ENCODE measurements at regions not wholly inside any gene's neighbourhood (a gene's known extent, or its start where the extent isn't known, plus 50 kb on each side); places are given as distances from the start of the nearest gene placed in this dataset.

DNA sequence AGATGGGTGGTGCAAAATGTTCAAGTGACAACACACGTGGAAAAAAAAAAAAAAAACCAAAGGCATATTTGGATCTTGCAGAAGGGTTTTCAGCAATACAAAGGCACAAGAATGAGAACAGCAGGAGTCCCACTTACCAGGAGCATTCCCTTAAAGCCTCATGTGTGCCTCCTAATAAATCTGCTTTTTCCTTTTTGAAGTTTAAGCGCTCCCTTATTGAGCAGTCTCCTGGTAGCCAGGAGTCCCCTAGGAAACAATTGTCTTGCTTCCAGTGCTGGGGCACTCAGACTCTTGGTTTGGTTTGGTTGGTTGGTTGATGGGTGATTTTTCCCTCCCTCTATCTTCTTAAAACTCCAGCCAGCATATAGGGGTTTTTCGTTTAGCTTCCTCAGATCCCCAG lies 321.8 kb upstream of the NFE2L3 start:
- no peaks in the 10 kb centered on the region for H3K27me3 ChIP-seq (ENCODE audit: low read depth, low read length)

GRCh38 chr7:25831062-25831691 lies 320.8 kb upstream of the NFE2L3 start:
- Histone ChIP-seq H3K4me1 (ENCODE audit: control insufficient read depth in 1 of 2, insufficient read depth in 2 of 2, low read length in 2 of 2) (peaks cover 7 to 20% of the 10 kb centered on the region in 2 donors), H3K9me3 (ENCODE audit: control insufficient read depth in 1 of 2, low read length in 2 of 2) (no peaks in the 10 kb centered on the region), H3K27me3 (ENCODE audit: low read depth, low read length) (no peaks in the 10 kb centered on the region), H3K36me3 (ENCODE audit: control insufficient read depth in 1 of 2, insufficient read depth in 2 of 2, low read length in 2 of 2) (no peaks in the 10 kb centered on the region), H3K4me3 (ENCODE audit: low read depth in 1 of 2, low read length in 2 of 2) (no peak overlapping the region), H3K27ac (ENCODE audit: low read length) (peak overlapping the region; percentile 23)

More for the DNA sequence above, 321.8 kb upstream of the NFE2L3 start:
- H3K4me3 ChIP-seq (ENCODE audit: low read depth in 1 of 2, low read length in 2 of 2) = no peak overlapping the region
- H3K9me3 ChIP-seq (ENCODE audit: control insufficient read depth in 1 of 2, low read length in 2 of 2) = no peaks in the 10 kb centered on the region
- H3K27ac ChIP-seq (ENCODE audit: low read length) = no peak overlapping the region
- H3K4me1 ChIP-seq (ENCODE audit: control insufficient read depth in 1 of 2, insufficient read depth in 2 of 2, low read length in 2 of 2) = peaks cover 7 to 20% of the 10 kb centered on the region in 2 donors
- H3K36me3 ChIP-seq (ENCODE audit: control insufficient read depth in 1 of 2, insufficient read depth in 2 of 2, low read length in 2 of 2) = no peaks in the 10 kb centered on the region

DNA sequence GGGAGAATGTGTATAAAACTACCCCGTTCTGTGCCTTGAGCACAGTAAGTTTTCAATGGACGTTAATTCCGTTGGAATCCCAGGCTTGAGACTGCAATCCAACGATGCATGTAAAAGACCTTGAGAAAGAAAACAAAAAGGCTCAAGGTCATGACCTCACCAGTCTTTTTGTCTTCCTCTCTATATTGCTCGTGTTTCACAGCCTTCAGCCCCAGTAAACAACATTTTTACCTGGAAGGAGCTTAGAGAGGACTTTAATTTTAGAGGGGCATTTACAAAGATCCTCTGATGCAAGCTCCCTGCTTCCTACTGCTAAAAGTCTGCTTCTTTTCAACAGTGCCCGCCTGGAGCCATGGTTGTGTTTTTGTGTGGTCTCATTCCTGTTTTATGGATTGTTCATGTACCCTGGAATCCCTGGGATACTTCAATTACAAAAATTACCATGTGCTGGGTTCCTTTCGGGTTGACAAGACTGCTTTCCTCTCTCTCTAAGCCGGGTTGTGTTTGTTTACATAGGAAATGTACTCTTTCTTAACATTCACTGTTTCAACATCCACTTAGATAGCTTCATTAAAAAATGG lies 320.1 kb upstream of the NFE2L3 start:
- Histone ChIP-seq H3K27ac (ENCODE audit: low read length) (peak overlapping the region; percentile 23), H3K27me3 (ENCODE audit: low read depth, low read length) (no peaks in the 10 kb centered on the region)

GRCh38 chr7:25832456-25832855 lies 319.5 kb upstream of the NFE2L3 start:
- no peaks in the 10 kb centered on the region for H3K27me3 ChIP-seq (ENCODE audit: low read depth, low read length)
- peaks cover 7 to 20% of the 10 kb centered on the region in 2 donors for H3K4me1 ChIP-seq (ENCODE audit: control insufficient read depth in 1 of 2, insufficient read depth in 2 of 2, low read length in 2 of 2)
- H3K9me3 ChIP-seq (ENCODE audit: control insufficient read depth in 1 of 2, low read length in 2 of 2) = no peaks in the 10 kb centered on the region
- no peak overlapping the region for H3K27ac ChIP-seq (ENCODE audit: low read length)
- H3K4me3 ChIP-seq (ENCODE audit: low read depth in 1 of 2, low read length in 2 of 2) = no peak overlapping the region
- no peaks in the 10 kb centered on the region for H3K36me3 ChIP-seq (ENCODE audit: control insufficient read depth in 1 of 2, insufficient read depth in 2 of 2, low read length in 2 of 2)

More for the DNA sequence above, 320.1 kb upstream of the NFE2L3 start:
- Histone ChIP-seq H3K9me3 (ENCODE audit: control insufficient read depth in 1 of 2, low read length in 2 of 2) (no peaks in the 10 kb centered on the region), H3K36me3 (ENCODE audit: control insufficient read depth in 1 of 2, insufficient read depth in 2 of 2, low read length in 2 of 2) (no peaks in the 10 kb centered on the region), H3K4me1 (ENCODE audit: control insufficient read depth in 1 of 2, insufficient read depth in 2 of 2, low read length in 2 of 2) (peaks cover 7 to 20% of the 10 kb centered on the region in 2 donors), H3K4me3 (ENCODE audit: low read depth in 1 of 2, low read length in 2 of 2) (no peak overlapping the region)

DNA sequence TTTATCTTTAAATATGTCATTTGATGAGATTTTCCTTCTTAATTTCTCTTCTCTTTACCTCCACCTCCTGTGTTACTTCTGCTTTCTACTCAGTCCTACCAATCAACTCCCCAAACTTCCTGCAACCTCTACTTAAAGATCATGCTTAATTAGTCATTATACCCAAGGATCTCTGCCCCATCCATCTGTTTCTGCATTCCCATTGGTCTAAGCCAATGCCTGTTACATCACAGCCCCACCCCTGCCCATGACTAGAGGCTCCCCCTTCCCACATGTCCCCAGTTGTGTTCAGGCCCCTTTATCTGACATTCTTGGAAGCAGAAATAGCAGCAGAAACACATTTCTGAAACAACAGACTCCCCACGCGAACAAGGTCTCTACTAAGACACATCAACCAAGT lies 319.1 kb upstream of the NFE2L3 start:
- Histone ChIP-seq H3K27me3 (ENCODE audit: low read depth, low read length) (no peaks in the 10 kb centered on the region), H3K4me3 (ENCODE audit: low read depth in 1 of 2, low read length in 2 of 2) (no peak overlapping the region), H3K36me3 (ENCODE audit: control insufficient read depth in 1 of 2, insufficient read depth in 2 of 2, low read length in 2 of 2) (no peaks in the 10 kb centered on the region), H3K9me3 (ENCODE audit: control insufficient read depth in 1 of 2, low read length in 2 of 2) (no peaks in the 10 kb centered on the region), H3K4me1 (ENCODE audit: control insufficient read depth in 1 of 2, insufficient read depth in 2 of 2, low read length in 2 of 2) (peaks cover 7 to 20% of the 10 kb centered on the region in 2 donors), H3K27ac (ENCODE audit: low read length) (no peak overlapping the region)

DNA sequence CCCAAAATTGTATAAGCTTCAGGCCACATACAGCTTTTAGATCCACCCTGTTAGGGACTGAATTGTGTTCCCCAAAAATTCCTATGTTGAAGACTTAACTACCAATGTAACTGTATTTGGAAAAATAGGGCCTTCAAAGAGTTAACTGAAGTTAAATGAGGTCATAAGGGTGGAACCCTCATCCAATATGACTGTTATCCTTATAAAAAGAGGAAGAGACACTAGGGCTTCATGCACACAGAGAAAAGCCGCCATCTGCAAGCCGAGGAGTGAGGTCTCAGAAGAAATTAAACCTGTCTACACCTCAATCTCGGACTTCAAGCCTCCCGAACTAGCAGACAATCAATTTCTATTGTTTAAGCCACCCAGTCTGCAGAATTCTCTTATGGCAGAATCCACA lies 317.9 kb upstream of the NFE2L3 start:
- Histone ChIP-seq H3K27ac (ENCODE audit: low read length) (no peak overlapping the region), H3K9me3 (ENCODE audit: control insufficient read depth in 1 of 2, low read length in 2 of 2) (no peaks in the 10 kb centered on the region), H3K4me1 (ENCODE audit: control insufficient read depth in 1 of 2, insufficient read depth in 2 of 2, low read length in 2 of 2) (peaks cover 7 to 20% of the 10 kb centered on the region in 2 donors), H3K4me3 (ENCODE audit: low read depth in 1 of 2, low read length in 2 of 2) (no peak overlapping the region), H3K36me3 (ENCODE audit: control insufficient read depth in 1 of 2, insufficient read depth in 2 of 2, low read length in 2 of 2) (no peaks in the 10 kb centered on the region), H3K27me3 (ENCODE audit: low read depth, low read length) (no peaks in the 10 kb centered on the region)

GRCh38 chr7:25835197-25835596 lies 316.8 kb upstream of the NFE2L3 start:
- H3K36me3 ChIP-seq (ENCODE audit: control insufficient read depth in 1 of 2, insufficient read depth in 2 of 2, low read length in 2 of 2) = no peaks in the 10 kb centered on the region
- H3K4me3 ChIP-seq (ENCODE audit: low read depth in 1 of 2, low read length in 2 of 2) = no peak overlapping the region
- H3K27me3 ChIP-seq (ENCODE audit: low read depth, low read length) = no peaks in the 10 kb centered on the region
- peaks cover 7 to 17% of the 10 kb centered on the region in 2 donors for H3K4me1 ChIP-seq (ENCODE audit: control insufficient read depth in 1 of 2, insufficient read depth in 2 of 2, low read length in 2 of 2)
- H3K9me3 ChIP-seq (ENCODE audit: control insufficient read depth in 1 of 2, low read length in 2 of 2) = no peaks in the 10 kb centered on the region
- no peak overlapping the region for H3K27ac ChIP-seq (ENCODE audit: low read length)

- Histone ChIP-seq H3K4me1 (ENCODE audit: control insufficient read depth in 1 of 2, insufficient read depth in 2 of 2, low read length in 2 of 2) (no peaks in the 10 kb centered on the region), H3K27ac (ENCODE audit: low read length) (no peak overlapping the region), H3K36me3 (ENCODE audit: control insufficient read depth in 1 of 2, insufficient read depth in 2 of 2, low read length in 2 of 2) (no peaks in the 10 kb centered on the region), H3K9me3 (ENCODE audit: control insufficient read depth in 1 of 2, low read length in 2 of 2) (no peaks in the 10 kb centered on the region), H3K4me3 (ENCODE audit: low read depth in 1 of 2, low read length in 2 of 2) (no peak overlapping the region), H3K27me3 (ENCODE audit: low read depth, low read length) (no peaks in the 10 kb centered on the region)
These were observed 312.8 kb upstream of the NFE2L3 start for GRCh38 chr7:25839084-25839769.

- Histone ChIP-seq H3K4me1 (ENCODE audit: control insufficient read depth in 1 of 2, insufficient read depth in 2 of 2, low read length in 2 of 2) (no peaks in the 10 kb centered on the region), H3K27ac (ENCODE audit: low read length) (no peak overlapping the region), H3K27me3 (ENCODE audit: low read depth, low read length) (no peaks in the 10 kb centered on the region), H3K36me3 (ENCODE audit: control insufficient read depth in 1 of 2, insufficient read depth in 2 of 2, low read length in 2 of 2) (no peaks in the 10 kb centered on the region), H3K9me3 (ENCODE audit: control insufficient read depth in 1 of 2, low read length in 2 of 2) (no peaks in the 10 kb centered on the region), H3K4me3 (ENCODE audit: low read depth in 1 of 2, low read length in 2 of 2) (no peak overlapping the region)
These were observed 311.7 kb upstream of the NFE2L3 start for GRCh38 chr7:25840209-25840792.

DNA sequence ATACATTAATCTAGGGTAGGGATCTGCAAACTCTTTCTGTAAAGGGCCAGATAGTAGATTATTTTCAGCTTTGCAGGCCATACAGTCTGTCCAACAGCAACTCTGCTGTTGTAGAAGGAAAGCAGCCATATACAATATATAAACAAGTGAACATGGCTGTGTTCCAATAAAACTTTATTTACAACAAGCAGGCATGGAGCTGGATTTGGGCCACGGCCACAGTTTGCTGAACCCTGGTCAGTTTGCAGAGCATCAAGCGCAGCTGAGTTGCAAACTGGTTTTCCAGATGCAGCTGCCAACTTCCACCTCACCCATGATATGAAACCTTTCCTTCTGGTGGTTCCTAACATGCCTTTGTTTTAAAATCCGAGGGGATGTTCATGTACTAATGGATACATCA lies 310.4 kb upstream of the NFE2L3 start:
- Histone ChIP-seq H3K27me3 (ENCODE audit: low read depth, low read length) (no peaks in the 10 kb centered on the region), H3K4me3 (ENCODE audit: low read depth in 1 of 2, low read length in 2 of 2) (no peak overlapping the region), H3K27ac (ENCODE audit: low read length) (no peak overlapping the region), H3K4me1 (ENCODE audit: control insufficient read depth in 1 of 2, insufficient read depth in 2 of 2, low read length in 2 of 2) (peaks cover 0 to 11% of the 10 kb centered on the region in 2 donors), H3K9me3 (ENCODE audit: control insufficient read depth in 1 of 2, low read length in 2 of 2) (no peaks in the 10 kb centered on the region), H3K36me3 (ENCODE audit: control insufficient read depth in 1 of 2, insufficient read depth in 2 of 2, low read length in 2 of 2) (no peaks in the 10 kb centered on the region)

GRCh38 chr7:25842201-25842733 lies 309.7 kb upstream of the NFE2L3 start:
- H3K4me3 ChIP-seq (ENCODE audit: low read depth in 1 of 2, low read length in 2 of 2) = no peak overlapping the region
- H3K9me3 ChIP-seq (ENCODE audit: control insufficient read depth in 1 of 2, low read length in 2 of 2) = no peaks in the 10 kb centered on the region
- H3K27me3 ChIP-seq (ENCODE audit: low read depth, low read length) = no peaks in the 10 kb centered on the region
- H3K27ac ChIP-seq (ENCODE audit: low read length) = peak overlapping the region; percentile 40
- H3K4me1 ChIP-seq (ENCODE audit: control insufficient read depth in 1 of 2, insufficient read depth in 2 of 2, low read length in 2 of 2) = peaks cover 4 to 17% of the 10 kb centered on the region in 2 donors
- H3K36me3 ChIP-seq (ENCODE audit: control insufficient read depth in 1 of 2, insufficient read depth in 2 of 2, low read length in 2 of 2) = no peaks in the 10 kb centered on the region

Measured in muscle layer of duodenum (tissue), 2 donors.